ENCODE measurements at regions not wholly inside any gene's neighbourhood (a gene's known extent, or its start where the extent isn't known, plus 50 kb on each side); places are given as distances from the start of the nearest gene placed in this dataset.

- TF ChIP-seq CTCF (IDR thresholded peaks at IDR 0.05) (no peak), POLR2A (IDR thresholded peaks at IDR 0.05) (no peak)
These were observed 56.4 kb upstream of the RPS6KA2 start for GRCh38 chr6:166683477-166683876.
